ENCODE measurements at regions not wholly inside any gene's neighbourhood (a gene's known extent, or its start where the extent isn't known, plus 50 kb on each side); places are given as distances from the start of the nearest gene placed in this dataset.
"Not testable (repeated sequence)": the region's sequence is repeated elsewhere in the genome, so short reads cannot be mapped to it uniquely, and the experiment has no call there.

DNA sequence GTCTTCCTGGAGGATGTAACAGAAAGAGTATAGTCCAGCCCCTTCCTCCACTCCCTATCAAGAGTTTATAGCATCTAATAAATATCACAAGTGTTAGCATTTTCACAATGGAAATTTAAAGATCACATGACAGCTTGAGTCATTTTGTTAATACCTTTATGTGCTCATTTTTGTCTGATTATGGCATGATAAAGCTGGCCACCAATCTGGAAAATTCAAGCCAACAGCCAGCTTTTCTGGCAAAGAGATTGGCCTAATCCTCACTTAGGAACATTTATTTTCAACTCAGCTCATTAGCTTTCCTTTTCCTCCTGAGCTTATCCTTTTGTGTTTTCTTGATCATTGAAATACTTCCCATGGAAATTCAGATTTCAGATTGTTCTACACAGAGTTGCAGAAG, 262.9 kb upstream of the RBMS1 start:
- no peak for DNase-seq (ENCODE audit: low spot score)
- H3K36me3 ChIP-seq (ENCODE audit: insufficient read depth, low read length, poor library complexity, severe bottlenecking) = no peaks in the 10 kb centered on the region
- H3K4me3 ChIP-seq (ENCODE audit: low read depth, low read length, poor library complexity, severe bottlenecking) = no peak overlapping the region
- intact Hi-C loops (cut with micrococcal nuclease; ENCODE audit: unreplicated experiment) = no loop called here
- H3K27me3 ChIP-seq (replicated peaks; ENCODE audit: insufficient read depth, low read depth, low read length, poor library complexity) = no peaks in the 10 kb centered on the region
- peaks cover 6% of the 10 kb centered on the region for H3K9me3 ChIP-seq (ENCODE audit: low read depth, low read length, poor library complexity, severe bottlenecking)
- ChIA-PET POLR2A (ENCODE audit: low non-redundant PET) (no interaction called here), CTCF (no interaction called here)
- no TSS peak for BruUV-seq (replicated peaks)
- no peak overlapping the region for H3K27ac ChIP-seq (ENCODE audit: low read depth, low read length, poor library complexity, severe bottlenecking)
- no peaks in the 10 kb centered on the region for H3K4me1 ChIP-seq (ENCODE audit: insufficient read depth, low read length, poor library complexity, severe bottlenecking)
- TF ChIP-seq EZH2 (IDR thresholded peaks at IDR 0.05; ENCODE audit: borderline replicate concordance, low read depth, low read length, poor library complexity, severe bottlenecking) = no peak
- TF ChIP-seq, protein P1, sequence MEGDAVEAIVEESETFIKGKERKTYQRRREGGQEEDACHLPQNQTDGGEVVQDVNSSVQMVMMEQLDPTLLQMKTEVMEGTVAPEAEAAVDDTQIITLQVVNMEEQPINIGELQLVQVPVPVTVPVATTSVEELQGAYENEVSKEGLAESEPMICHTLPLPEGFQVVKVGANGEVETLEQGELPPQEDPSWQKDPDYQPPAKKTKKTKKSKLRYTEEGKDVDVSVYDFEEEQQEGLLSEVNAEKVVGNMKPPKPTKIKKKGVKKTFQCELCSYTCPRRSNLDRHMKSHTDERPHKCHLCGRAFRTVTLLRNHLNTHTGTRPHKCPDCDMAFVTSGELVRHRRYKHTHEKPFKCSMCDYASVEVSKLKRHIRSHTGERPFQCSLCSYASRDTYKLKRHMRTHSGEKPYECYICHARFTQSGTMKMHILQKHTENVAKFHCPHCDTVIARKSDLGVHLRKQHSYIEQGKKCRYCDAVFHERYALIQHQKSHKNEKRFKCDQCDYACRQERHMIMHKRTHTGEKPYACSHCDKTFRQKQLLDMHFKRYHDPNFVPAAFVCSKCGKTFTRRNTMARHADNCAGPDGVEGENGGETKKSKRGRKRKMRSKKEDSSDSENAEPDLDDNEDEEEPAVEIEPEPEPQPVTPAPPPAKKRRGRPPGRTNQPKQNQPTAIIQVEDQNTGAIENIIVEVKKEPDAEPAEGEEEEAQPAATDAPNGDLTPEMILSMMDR (conservative IDR thresholded peaks at IDR 0.05; ENCODE audit: low read depth, low read length) = no peak

DNA sequence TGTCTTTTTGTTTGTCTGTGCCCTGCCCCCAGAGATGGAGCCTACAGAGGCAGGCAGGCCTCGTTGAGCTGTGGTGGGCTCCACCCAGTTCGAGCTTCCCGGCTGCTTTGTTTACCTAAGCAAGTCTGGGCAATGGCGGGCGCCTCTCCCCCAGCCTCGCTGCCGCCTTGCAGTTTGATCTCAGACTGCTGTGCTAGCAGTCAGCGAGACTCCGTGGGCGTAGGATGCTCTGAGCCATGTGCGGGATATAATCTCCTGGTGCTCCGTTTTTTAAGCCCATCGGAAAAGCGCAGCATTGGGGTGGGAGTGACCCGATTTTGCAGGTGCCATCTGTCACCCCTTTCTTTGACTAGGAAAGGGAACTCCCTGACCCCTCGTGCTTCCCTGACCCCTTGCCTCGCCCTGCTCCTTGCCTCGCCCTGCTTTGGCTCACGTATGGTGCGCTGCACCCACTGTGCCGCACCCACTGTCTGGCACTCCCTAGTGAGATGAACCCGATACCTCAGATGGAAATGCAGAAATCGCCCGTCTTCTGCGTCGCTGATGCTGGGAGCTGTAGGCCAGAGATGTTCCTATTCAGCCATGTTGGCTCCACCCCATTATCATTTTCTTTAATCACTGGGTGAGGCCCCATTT, 269.0 kb upstream of the RBMS1 start:
- H3K36me3 ChIP-seq (ENCODE audit: insufficient read depth, low read length, poor library complexity, severe bottlenecking); POLR2A ChIA-PET (ENCODE audit: low non-redundant PET); H3K9me3 ChIP-seq (ENCODE audit: low read depth, low read length, poor library complexity, severe bottlenecking); H3K27ac ChIP-seq (ENCODE audit: low read depth, low read length, poor library complexity, severe bottlenecking); H3K27me3 ChIP-seq (replicated peaks; ENCODE audit: insufficient read depth, low read depth, low read length, poor library complexity); CTCF ChIA-PET; DNase-seq (ENCODE audit: low spot score); BruUV-seq (replicated peaks); H3K4me1 ChIP-seq (ENCODE audit: insufficient read depth, low read length, poor library complexity, severe bottlenecking); H3K4me3 ChIP-seq (ENCODE audit: low read depth, low read length, poor library complexity, severe bottlenecking); intact Hi-C loops (cut with micrococcal nuclease; ENCODE audit: unreplicated experiment): not testable (repeated sequence)

DNA sequence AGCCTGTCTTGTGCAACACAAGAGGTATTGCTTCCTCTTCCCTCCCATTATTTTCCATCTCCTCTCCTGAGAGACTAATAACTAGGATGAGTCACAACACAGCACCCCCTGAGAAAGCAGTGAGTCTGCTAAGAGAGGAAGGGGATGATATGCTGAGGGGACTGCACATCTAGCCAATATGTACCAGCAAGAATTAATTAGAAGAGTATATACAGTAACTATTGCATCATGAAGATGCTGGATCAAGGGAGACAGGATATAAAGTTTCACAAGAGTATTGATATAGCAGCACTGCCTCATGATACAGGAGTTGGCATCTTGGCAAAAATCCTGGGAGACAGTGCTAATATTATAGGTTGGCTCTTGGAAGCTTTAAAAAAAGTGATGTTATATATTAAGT, 289.9 kb upstream of the RBMS1 start:
- DNase-seq (ENCODE audit: low spot score) = peak; percentile 47

More for the DNA sequence above, 289.9 kb upstream of the RBMS1 start:
- no peak overlapping the region for H3K4me3 ChIP-seq (ENCODE audit: low read depth, low read length, poor library complexity, severe bottlenecking)
- intact Hi-C loops (cut with micrococcal nuclease; ENCODE audit: unreplicated experiment) = no loop called here
- no peaks in the 10 kb centered on the region for H3K27me3 ChIP-seq (replicated peaks; ENCODE audit: insufficient read depth, low read depth, low read length, poor library complexity)
- TF ChIP-seq, protein P1 (conservative IDR thresholded peaks at IDR 0.05; ENCODE audit: low read depth, low read length) = no peak
- TF ChIP-seq EZH2 (IDR thresholded peaks at IDR 0.05; ENCODE audit: borderline replicate concordance, low read depth, low read length, poor library complexity, severe bottlenecking) = no peak
- H3K9me3 ChIP-seq (ENCODE audit: low read depth, low read length, poor library complexity, severe bottlenecking) = peaks cover 7% of the 10 kb centered on the region
- ChIA-PET POLR2A (ENCODE audit: low non-redundant PET) (no interaction called here), CTCF (no interaction called here)
- H3K27ac ChIP-seq (ENCODE audit: low read depth, low read length, poor library complexity, severe bottlenecking) = no peak overlapping the region
- BruUV-seq (replicated peaks) = no TSS peak
- H3K36me3 ChIP-seq (ENCODE audit: insufficient read depth, low read length, poor library complexity, severe bottlenecking) = no peaks in the 10 kb centered on the region
- H3K4me1 ChIP-seq (ENCODE audit: insufficient read depth, low read length, poor library complexity, severe bottlenecking) = peaks cover 6% of the 10 kb centered on the region
